AG10803 (cell line): ENCODE measurements at regions not wholly inside any gene's neighbourhood (a gene's known extent, or its start where the extent isn't known, plus 50 kb on each side); places are given as distances from the start of the nearest gene placed in this dataset.

ENCODE experiments used
- DNase-seq: peaks from one replicate; pipeline ENCODE4 v3.0.0; 2010; ENCODE audit warnings: low read depth
- H3K4me3 ChIP-seq: 2 replicates; pipeline ENCODE4 v1.5.1; 2011; ENCODE audit warnings: mild to moderate bottlenecking, low read length, control low read depth
- TF ChIP-seq, protein P1 (sequence below): conservative IDR thresholded peaks from 2 replicates; pipeline ENCODE4 v1.5.1; 2011; ENCODE audit warnings: mild to moderate bottlenecking, low read length, control low read depth, inconsistent platforms

DNA sequence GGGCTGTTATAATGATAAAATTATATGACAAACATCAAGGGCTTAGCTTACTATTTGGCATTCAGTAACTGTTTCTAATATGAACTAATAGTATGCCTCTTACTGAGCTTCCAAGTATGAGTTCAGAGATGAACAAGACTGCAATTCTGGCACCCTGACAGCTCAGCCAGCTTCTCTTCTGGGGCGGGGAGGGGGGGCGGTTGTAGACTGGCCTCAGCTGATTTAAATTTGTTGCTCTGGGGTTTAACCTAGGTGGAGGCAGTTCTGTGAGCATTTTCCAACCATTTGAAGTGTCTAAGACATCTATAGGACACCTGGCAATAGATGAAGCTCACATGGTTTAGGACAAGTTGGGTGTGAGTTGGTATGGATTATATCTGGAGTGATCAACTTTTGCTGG, 401.9 kb downstream of the QKI start:
- H3K4me3 ChIP-seq: no peak overlapping the region
- TF ChIP-seq, protein P1, sequence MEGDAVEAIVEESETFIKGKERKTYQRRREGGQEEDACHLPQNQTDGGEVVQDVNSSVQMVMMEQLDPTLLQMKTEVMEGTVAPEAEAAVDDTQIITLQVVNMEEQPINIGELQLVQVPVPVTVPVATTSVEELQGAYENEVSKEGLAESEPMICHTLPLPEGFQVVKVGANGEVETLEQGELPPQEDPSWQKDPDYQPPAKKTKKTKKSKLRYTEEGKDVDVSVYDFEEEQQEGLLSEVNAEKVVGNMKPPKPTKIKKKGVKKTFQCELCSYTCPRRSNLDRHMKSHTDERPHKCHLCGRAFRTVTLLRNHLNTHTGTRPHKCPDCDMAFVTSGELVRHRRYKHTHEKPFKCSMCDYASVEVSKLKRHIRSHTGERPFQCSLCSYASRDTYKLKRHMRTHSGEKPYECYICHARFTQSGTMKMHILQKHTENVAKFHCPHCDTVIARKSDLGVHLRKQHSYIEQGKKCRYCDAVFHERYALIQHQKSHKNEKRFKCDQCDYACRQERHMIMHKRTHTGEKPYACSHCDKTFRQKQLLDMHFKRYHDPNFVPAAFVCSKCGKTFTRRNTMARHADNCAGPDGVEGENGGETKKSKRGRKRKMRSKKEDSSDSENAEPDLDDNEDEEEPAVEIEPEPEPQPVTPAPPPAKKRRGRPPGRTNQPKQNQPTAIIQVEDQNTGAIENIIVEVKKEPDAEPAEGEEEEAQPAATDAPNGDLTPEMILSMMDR: no peak
- DNase-seq: no peak

DNA sequence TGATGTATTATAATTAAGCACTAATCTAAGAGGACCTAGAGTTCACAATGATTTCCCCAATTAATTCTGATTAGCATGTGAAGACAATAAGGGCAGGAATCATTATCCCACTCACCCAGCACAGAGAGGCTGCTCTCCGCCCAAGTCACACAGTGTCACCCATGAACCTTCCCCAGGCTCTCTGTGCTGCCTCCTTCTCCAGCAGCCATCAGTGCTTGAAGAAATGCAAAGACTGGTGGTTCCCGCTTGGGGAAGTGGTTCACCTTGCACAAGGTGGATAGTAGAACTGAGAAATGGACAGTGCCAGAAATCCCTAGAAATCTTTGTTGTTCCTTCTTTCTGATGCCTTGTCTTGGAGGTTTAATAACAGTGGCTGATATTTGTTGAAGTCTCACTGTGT, 401.3 kb downstream of the QKI start:
- no peak overlapping the region for H3K4me3 ChIP-seq
- no peak for DNase-seq
- TF ChIP-seq, protein P1: no peak

DNA sequence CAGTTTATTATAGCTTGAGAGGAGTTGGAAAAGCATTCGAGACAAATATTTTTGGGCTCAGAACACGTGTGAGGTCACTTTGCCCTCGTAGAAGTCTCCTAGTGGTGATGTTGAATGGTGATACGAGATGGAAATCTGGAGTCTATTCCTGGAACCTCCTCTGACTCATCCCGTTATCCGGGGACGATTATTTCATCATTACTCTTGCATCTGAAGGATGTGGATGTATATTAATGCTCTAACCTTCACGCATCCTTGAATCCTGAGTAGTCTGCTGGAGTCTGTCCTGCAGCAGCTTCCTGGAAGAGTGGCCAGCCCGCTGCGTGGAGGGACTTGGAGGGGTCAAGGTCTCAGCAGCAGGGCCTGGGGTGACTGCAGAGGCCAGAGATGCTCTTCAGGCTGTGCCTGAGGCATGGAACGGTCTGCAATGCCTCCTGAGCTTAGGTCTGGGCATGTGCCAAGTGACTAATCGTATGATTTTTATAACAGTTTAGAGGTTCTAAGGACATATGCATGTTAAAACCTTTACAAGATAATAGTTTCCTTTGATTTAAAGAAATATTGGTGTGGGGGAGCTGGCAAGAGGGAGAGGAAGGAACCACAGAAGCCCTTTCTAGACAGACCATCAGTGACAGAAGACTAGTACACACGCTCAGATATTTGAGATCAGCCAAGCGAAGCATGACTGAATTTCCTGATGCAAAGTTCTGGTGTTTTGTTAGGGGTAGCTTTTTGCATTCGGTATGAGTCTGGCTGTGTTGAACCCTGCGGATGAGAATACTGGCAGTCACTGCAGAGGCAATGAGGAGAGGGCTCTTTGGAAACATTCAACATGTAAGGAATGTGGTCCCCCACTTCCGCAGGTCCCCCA, 400.2 kb downstream of the QKI start:
- DNase-seq: peak; percentile 77
- TF ChIP-seq, protein P1: no peak; the same call in none of the 2 replicates
- no peak overlapping the region for H3K4me3 ChIP-seq

DNA sequence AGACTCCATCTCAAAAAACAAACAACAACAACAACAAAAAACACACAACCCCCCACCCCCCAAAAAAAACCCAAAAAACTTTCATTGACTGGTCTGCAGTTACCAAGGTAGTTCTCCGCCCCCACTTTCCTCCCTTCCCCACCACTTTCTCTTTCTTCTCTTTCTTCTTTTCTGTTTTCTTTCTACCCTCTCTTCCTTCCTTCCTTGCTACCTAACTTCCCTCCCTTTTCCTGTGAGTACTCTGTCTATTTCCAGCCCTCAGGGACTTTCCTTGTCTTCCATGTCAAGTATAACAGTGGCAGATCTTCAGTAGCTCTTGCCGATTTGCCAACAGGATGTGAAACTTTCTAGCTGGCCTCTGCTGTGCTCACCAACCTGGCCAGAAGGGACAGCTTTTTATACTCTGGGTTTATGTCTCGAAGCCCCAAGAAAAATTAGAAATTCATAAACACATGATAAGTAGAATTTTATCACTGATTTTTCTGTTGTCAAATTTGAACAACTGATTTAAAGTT, 399.5 kb downstream of the QKI start:
- TF ChIP-seq, protein P1: no peak
- no peak for DNase-seq
- no peak overlapping the region for H3K4me3 ChIP-seq

DNA sequence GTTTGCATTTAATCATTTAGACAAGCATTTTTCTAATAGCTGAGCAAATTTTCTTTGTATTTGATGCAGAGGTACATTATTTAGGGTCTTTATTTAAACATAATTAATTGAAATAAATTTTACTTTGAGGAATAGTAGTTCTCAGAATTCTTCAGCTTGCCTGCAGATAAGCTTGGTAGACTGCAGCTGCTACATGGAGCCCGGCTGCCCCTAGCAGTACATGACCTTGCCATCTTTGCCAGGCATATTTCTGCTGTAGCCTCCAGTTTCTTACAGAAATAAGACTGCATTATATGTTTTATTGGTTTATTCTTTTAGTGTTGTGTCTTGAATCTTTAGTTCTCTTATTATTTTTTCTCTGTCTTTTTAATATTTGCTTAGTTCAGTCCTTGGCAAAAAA, 396.8 kb downstream of the QKI start:
- no peak overlapping the region for H3K4me3 ChIP-seq
- TF ChIP-seq, protein P1: no peak
- DNase-seq: no peak

DNA sequence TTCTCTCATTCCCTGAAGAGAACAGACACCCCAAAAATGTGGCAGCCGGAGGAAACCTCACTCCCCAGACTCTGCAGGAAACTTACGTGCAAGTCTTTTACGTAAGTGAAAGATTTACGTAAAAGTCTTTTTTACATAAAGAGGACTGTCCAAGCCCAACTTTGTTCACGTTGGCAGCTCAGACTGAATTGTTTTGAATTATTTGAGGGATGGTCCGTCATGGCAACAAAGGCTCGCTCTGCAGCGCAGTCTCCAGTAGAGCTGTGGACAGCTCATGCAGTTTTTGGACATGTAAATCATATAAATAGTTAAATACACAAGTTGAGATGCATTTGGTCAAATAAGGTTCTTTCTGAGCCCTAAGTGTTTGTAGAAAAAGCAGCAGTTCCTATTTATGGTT, 394.8 kb downstream of the QKI start:
- no peak for DNase-seq
- H3K4me3 ChIP-seq: no peak overlapping the region
- TF ChIP-seq, protein P1: no peak

DNA sequence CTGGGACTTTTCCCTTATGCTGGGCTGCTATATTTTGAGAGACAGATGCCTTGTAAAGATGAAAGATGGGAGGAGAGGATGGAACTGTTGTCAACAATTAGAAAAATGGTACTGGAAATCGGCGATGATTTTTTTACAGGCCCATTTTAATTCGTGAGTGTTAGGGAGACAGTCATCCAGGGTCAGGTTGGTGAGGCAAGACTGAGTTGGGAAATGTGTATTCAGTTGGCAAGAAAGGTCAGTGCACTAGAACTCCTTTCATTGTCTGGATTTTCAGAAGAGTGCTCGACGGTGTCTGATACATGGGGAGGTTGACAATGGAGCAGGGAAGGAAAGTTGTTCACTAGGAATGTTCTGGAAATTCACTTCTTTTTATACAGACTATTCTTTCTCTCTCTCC, 394.4 kb downstream of the QKI start:
- H3K4me3 ChIP-seq: no peak overlapping the region
- DNase-seq: no peak
- TF ChIP-seq, protein P1: no peak
